ENCODE measurements at regions not wholly inside any gene's neighbourhood (a gene's known extent, or its start where the extent isn't known, plus 50 kb on each side); places are given as distances from the start of the nearest gene placed in this dataset.
"Not testable (repeated sequence)": the region's sequence is repeated elsewhere in the genome, so short reads cannot be mapped to it uniquely, and the experiment has no call there.

GRCh38 chr6:145569140-145569539 is 166.2 kb downstream of the EPM2A start:
- no peak for DNase-seq

- DNase-seq = not testable (repeated sequence)
Observed at GRCh38 chr6:145570336-145570735, 165.0 kb downstream of the EPM2A start.

- not testable (repeated sequence) for DNase-seq
Observed at GRCh38 chr6:145574269-145574668, 161.1 kb downstream of the EPM2A start.
